ENCODE measurements at regions not wholly inside any gene's neighbourhood (a gene's known extent, or its start where the extent isn't known, plus 50 kb on each side); places are given as distances from the start of the nearest gene placed in this dataset.
A peak's percentile ranks its signal among the peaks of the same experiment; 100 is the strongest.

DNA sequence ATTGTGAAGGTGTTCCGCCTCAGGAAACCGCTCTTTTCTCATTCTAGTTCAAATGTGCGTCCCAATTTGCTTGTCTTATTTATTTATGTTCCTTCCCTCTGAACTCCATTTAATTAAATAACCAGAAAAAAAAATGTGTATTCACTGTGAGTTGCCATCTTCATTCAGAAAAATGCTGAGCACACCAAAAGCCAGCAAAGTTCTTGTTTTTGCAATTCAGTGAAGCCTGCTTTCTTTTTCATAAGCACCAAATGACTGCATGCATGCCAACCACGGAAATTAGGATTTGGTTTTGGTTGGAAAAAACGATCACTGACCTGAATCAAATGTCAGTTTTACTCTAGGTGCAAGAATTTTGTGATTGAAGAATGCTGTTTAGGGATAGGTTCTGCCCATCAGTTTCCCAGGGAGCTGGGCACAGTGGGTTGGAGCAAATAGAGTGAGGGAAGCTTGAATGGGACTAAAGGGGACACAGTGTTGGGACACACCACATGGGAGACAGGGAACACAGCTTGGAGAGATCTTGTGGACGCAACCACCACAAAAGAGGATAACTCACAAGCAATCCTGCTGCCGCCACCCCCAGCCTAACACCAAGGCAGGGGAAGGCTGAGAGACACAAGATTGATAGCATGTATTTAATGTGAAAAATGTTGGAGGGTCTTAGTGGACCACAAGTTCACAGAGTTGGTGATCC, 183.4 kb upstream of the GALNT2 start:
- DNase-seq: no peak

GRCh38 chr1:229884765-229885164, 182.3 kb upstream of the GALNT2 start:
- DNase-seq: no peak

DNA sequence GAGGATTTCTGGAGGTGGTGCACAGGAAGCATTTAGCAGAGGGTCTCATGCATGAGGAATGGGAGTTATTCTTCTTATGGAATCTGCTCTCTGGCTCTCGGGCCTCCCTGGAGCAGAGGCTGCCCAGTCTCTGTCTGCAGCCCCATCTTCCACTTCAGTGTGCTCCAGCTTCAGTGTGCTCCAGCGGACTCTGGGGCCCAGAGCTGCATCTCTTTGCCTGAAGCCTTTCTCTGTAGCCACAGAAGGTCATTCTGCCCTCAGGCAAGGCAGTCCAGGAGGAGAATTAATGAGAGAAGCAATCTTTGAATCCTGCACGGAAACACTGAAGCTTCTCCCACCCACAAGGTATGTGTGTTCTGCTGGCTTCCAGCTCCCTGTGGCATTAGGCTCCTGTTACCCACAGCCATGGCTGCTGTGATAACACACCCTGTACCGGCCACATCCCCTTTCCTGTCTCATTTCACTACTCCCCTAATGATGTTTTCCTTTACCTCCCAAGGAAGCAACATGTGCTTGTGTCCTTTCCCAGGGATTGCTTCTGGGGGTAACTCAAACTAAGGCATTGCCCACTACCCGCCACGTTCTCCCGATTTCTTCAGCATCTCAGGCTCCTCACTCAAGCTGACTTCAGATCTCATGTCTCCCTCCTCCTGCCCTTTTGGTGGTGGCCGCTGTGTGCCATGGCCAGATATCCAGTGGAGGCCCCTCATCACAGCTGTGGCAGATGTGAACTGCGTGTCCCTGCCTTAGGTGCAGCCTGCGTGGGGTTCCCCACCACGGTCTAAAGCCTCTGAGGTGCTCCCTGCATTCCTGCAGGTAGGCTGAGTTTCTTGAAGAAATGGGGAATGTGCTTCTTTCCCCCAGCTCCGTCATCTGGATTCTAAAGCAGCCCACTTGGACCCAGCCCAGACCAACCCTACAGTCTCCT, 181.2 kb upstream of the GALNT2 start:
- DNase-seq: no peak

DNA sequence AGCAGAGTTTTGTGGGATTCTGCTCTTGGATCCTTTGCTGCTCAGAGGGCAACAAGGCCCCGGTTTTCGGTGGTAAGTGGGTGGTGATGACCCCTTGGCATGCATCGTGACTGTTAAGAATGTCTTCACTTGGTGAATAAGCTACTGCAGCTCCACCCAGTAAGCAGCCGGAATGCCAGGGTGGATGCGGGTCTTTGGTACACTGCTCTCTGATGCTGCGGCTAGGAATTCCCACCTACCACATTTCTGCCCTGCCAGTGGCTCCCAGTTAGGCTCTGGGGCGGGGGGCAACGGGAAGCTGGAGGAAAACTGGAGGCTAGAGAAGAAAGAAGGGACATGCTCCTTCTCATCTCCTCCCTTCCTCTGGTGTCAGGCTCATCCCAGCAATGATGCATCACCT, 180.4 kb upstream of the GALNT2 start:
- DNase-seq: no peak

- DNase-seq: peak in 1 of 56 donors; percentile 16
Observed at GRCh38 chr1:229887043-229887822, 179.8 kb upstream of the GALNT2 start.

DNA sequence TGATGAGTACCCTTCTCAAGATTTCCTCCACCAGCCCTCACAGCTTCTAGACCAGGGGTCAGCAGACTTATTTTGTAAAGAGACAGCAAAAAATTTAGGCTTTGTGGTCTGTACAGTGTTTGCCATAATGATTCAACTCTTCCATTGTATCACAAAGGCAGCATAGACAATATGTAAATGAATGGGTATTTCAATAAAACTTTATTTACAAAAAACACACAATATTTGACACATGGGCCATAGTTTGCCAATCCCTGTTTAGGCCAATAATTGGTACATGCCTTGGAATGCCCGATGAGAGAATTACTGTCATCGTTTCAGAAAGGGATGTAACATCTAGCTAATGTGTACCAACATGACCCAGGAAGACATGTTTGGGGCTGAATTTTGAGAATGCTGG, 178.9 kb upstream of the GALNT2 start:
- DNase-seq: no peak

DNA sequence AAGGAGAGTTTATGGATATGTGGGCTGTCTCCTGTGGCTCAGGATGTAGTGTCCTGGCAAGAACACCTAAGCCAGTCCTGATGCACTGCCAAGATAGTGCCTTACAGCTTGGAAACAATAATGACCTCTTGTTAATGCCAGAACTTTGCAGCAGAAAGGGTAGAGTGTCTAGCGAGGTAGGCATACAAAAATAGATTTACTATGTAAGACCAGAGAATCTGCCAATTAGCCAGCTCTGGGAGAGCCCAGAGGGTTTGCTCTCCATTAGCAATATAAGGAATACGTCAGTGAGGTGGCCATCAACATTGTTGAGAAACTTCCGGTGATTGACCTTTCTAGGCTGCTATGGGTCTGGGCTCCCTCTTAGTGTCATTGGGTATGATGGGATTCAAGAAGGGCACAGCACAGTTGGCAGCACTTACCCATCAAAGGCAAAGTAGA, 178.5 kb upstream of the GALNT2 start:
- no peak for DNase-seq

GRCh38 chr1:229889031-229889517, 178.0 kb upstream of the GALNT2 start:
- no peak for DNase-seq

DNA sequence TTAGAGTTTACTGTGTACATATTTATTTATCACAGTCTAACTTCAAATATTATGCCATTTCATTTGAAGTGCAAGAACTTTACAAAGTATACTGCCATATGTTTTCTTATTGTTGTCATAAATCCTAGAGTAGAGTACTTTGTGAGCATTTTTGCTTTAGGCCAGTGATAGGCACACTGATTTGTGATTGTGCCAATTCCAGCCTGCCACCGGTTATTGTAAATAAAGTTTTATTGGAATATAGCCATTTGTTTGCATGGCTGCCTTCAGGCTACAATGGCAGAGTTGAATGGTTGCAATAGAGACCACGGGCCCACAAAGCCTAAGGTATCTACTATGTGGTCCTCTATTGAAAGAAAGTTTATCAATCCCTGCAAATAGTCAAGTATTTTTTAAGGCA, 175.8 kb upstream of the GALNT2 start:
- DNase-seq: no peak

DNA sequence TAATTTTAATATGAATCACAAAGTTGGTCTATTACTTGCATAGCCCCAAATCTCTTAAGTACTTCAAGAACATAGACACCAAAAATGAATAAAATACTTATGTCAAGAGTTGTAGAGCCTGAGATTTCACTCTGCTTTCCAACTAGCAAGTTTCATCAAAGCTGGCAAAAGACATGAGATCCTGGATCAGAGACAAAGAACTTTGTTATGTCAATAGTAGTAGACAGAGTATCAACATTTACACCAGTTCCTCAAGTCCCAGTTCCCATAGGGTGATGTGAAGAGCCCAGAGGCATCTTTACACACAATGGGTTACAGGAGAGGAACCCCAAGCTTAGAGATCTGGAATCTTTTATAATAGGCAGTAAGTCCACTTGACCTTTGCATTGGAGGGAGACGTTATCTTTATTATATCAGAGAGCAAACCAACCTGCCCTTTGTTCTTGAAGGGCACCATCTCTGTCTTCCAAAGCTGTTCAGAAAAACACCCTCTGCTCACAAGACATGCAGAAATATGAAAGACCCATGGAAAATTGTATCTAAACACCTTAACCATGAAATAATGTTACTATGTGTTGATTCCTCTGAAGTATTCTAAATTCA, 174.4 kb upstream of the GALNT2 start:
- no peak for DNase-seq

DNA sequence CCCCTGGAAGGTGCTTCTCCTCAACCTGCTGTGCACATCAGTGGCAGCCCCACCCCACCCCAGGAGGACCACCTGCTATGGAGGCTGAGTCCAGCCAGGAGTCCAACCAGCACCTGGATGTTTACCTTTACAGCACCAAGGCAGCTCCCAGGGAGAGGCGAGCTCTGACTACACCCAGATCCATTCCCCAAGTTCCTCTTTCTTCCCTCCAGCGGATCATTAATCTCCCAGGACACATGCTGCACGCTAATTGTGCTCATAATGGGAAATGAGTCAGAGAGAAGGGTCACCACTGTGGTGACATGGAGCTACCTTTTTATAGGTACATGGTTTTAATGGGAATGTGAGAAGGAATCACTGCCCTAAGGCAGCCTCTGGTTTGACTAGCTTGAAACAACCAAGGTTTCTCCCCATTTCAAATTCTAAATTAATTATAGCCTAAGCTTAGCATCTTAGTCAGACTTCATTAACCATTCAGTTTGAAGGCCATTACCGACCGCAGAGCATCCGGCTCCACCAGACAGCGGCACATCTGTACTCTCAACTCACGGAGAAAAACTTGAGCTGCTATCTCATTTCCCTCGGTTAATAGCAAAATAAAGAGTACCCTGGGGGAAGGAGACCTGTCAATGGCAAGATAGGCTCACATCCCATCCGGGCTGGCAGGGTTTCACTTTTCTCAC, 173.1 kb upstream of the GALNT2 start:
- no peak for DNase-seq

DNA sequence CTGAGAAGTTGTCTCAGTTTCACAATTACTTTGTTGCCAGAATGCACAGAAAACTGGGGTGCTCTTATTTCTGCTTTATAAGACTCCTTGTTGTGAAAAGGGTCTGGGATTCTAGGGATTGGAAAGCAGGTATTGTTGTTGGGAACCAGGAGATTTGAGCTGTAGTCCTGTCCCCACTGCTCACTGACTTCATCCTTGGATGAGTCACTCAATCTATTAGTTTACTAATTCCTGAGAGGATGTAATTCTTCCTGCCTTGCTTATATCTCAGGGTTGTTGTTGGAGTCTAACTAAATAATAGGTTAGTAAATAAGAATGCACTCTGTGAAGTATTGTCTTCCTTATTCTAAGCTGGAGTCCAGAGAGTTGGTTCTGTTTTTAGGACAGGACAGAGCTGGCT, 172.5 kb upstream of the GALNT2 start:
- DNase-seq: no peak

GRCh38 chr1:229895605-229896004, 171.4 kb upstream of the GALNT2 start:
- DNase-seq: no peak

GRCh38 chr1:229896306-229896705, 170.7 kb upstream of the GALNT2 start:
- no peak for DNase-seq

GRCh38 chr1:229896861-229897260, 170.2 kb upstream of the GALNT2 start:
- DNase-seq: no peak

DNA sequence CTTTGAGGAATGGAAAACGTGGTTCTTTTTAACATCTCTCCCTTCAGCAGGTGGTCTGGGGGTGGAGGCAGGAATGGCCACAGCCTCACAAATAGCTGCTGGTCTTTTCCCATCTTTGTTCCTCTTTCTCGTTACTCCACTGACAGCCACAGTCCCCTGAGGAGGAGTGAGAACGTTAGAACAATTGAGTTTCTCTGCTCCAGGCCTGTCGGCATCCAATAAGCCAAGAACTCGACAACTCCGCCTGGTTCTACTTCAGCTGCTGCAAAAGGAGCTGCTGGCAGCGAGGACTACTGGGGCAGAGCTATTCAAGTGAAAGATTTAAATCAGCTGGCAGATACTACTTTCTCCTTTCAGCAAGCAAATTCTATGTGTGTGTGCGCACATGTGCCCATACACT, 169.5 kb upstream of the GALNT2 start:
- DNase-seq: peak in 19 of 56 donors; percentile 8 to 62 (median 27)

DNA sequence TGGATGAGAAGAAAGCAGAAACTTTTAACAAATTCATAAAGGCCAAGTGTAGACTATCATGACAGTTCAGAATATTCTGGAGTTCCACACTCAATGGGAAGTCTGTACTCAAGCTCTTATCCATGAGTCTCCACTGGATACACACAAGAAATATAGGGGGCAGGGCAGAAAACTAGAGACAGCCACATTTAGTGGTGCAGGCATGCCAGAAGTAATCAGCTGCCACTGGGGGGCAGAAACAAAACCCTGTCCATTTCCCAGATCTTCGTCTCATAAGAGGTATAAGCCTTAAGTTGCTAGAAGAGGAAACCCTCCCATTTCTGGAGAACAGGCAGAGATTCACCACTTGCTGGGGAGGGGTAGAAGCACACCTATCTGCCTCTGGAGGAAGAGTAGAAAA, 166.8 kb upstream of the GALNT2 start:
- DNase-seq: no peak

DNA sequence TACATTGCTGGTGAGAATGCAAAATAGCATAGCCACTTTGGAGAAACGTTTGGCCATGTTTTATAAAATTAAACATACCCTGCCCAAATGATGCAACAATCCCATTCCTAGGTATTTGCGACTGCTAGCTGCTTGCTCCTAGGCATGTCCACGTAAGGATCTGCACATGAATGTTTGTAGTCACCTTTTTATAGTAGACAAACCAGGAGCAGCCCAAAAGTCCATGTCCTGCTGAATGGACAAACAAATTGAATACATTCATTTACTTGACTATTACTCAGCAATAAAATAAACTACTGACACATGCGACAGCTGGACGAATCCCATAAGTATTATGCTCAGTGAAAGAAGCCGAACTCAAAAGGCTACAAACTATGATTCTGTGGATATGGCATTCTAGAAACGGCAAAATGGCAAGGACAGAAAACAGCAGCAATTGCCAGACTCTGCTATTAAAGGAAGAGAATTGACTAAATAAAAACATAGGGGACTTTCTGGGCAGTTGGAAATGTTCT, 161.9 kb upstream of the GALNT2 start:
- DNase-seq: no peak

GRCh38 chr1:229905652-229906051, 161.4 kb upstream of the GALNT2 start:
- no peak for DNase-seq

DNA sequence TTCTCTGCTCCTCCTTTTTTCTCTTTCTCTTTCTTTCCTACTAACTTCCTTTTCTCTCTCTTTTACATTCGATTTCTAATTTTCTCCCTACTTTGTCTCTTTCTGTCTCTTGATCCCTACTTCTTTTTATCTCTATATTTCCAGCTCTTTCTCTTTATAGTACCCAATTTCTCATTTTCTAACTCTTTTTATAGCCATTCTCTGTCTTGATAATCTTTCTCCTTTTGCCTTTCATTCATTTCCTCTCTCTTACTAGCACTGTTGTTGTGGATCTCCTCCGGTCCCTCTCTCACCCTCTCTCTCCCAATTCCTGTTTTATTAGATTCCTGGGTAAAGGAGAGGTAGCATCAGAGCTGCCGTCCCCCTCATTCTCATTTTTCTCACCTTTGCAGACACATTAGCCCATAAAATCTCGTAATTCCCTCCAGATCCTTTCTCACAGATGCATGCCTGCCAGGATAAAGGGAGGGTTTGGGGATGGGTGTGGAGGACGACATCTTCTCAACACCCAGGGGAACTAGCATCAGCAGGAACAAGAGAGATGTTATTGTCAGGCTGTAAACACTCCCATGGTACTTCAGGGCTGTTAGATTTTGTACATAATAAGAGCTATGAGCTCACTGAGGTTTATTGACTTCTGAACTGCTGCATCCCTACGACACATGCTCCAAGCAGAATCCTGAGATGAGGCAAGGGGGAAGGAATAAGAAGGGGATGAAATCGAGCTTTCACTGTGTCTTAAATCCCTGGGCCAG, 159.0 kb upstream of the GALNT2 start:
- DNase-seq: no peak

Measured in amygdala (tissue), 56 donors.